Endothelial cell (in vitro differentiated cells): ENCODE measurements at regions not wholly inside any gene's neighbourhood (a gene's known extent, or its start where the extent isn't known, plus 50 kb on each side); places are given as distances from the start of the nearest gene placed in this dataset.

ENCODE experiments used
- DNase-seq: peaks from one replicate; pipeline ENCODE4 v3.0.0; 2021; ENCODE audit warnings: low spot score
- H3K27ac Mint-ChIP-seq: one replicate; pipeline ENCODE4 v1.8.0; 2021; ENCODE audit warnings: mixed read lengths, inconsistent platforms; ENCODE audit not compliant: unreplicated experiment
- H3K27me3 Mint-ChIP-seq: one replicate; pipeline ENCODE4 v1.8.0; 2021; ENCODE audit warnings: mild to moderate bottlenecking, moderate library complexity, mixed read lengths, inconsistent platforms; ENCODE audit not compliant: unreplicated experiment
- H3K36me3 Mint-ChIP-seq: one replicate; pipeline ENCODE4 v1.8.0; 2021; ENCODE audit warnings: mild to moderate bottlenecking, low read depth, mixed read lengths, inconsistent platforms; ENCODE audit not compliant: unreplicated experiment
- H3K4me1 Mint-ChIP-seq: one replicate; pipeline ENCODE4 v1.8.0; 2021; ENCODE audit warnings: mild to moderate bottlenecking, mixed read lengths, inconsistent platforms; ENCODE audit not compliant: unreplicated experiment
- H3K4me3 Mint-ChIP-seq: one replicate; pipeline ENCODE4 v1.8.0; 2021; ENCODE audit warnings: mild to moderate bottlenecking, mixed read lengths, inconsistent platforms; ENCODE audit not compliant: unreplicated experiment
- H3K9me3 Mint-ChIP-seq: one replicate; pipeline ENCODE4 v1.8.0; 2021; ENCODE audit warnings: mixed read lengths, inconsistent platforms; ENCODE audit not compliant: unreplicated experiment
- CTCF ChIP-seq: fragments of 200-600 bp; sonication (generic); IDR thresholded peaks from one replicate; pipeline ENCODE4 v1.5.0; 2021; ENCODE audit warnings: antibody characterized with exemption; ENCODE audit not compliant: unreplicated experiment

DNA sequence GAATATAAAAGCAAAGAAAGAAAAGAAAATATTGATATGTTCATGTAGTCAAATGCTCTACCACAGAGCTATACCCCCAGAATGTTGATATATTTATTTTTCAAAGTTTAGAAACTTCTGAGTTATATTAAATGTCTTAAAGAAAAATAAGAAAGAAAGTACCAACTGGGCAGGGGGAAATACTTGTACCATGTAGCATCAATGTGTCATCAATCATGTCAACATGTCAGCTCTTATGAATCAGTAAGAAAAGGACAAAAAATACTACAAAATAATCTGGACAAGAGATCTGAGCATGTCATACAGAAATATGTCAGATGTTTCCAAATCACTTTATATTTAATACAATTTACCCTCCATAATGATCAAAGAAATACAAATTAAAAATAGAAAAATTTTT lies 595.1 kb upstream of the ATP2B1 start:
- H3K9me3 Mint-ChIP-seq: no peaks in the 10 kb centered on the region
- H3K4me3 Mint-ChIP-seq: no peak overlapping the region

GRCh38 chr12:90301561-90302133 lies 593.0 kb upstream of the ATP2B1 start:
- Mint-ChIP-seq H3K9me3 (no peaks in the 10 kb centered on the region), H3K4me1 (peaks cover 6% of the 10 kb centered on the region), H3K27me3 (no peaks in the 10 kb centered on the region), H3K36me3 (no peaks in the 10 kb centered on the region), H3K4me3 (no peak overlapping the region), H3K27ac (no peak overlapping the region)
- no peak for DNase-seq
- no peak for TF ChIP-seq CTCF

More for the DNA sequence above, 595.1 kb upstream of the ATP2B1 start:
- Mint-ChIP-seq H3K27ac (no peak overlapping the region), H3K4me1 (peaks cover 6% of the 10 kb centered on the region), H3K27me3 (no peaks in the 10 kb centered on the region), H3K36me3 (no peaks in the 10 kb centered on the region)
- no peak for DNase-seq
- no peak for TF ChIP-seq CTCF

GRCh38 chr12:90301095-90301494 lies 592.5 kb upstream of the ATP2B1 start:
- Mint-ChIP-seq H3K9me3 (no peaks in the 10 kb centered on the region), H3K27ac (no peak overlapping the region), H3K4me1 (peaks cover 6% of the 10 kb centered on the region), H3K36me3 (no peaks in the 10 kb centered on the region), H3K27me3 (no peaks in the 10 kb centered on the region), H3K4me3 (no peak overlapping the region)
- TF ChIP-seq CTCF: no peak
- DNase-seq: no peak

DNA sequence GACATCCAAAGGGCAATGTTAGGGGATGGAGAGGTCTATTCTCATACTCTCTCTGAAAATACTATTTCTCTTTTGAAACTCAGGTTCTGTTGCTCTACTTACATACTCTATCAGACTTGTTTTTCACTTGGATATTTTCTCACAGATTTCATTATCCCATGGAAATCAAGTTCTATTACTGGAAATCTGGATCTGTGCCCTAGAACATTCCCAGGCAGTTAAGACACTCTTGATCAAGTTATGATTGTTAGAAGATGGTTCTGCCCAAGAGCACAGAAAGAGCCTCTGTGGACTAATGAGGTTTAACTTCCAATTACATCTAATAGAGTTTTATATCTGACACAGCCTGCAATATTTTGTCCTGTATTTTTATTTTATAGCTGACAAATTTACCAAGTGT lies 591.0 kb upstream of the ATP2B1 start:
- H3K4me1 Mint-ChIP-seq: no peaks in the 10 kb centered on the region
- no peak for DNase-seq
- H3K27me3 Mint-ChIP-seq: peaks cover 1% of the 10 kb centered on the region
- no peaks in the 10 kb centered on the region for H3K36me3 Mint-ChIP-seq
- H3K27ac Mint-ChIP-seq: no peak overlapping the region
- H3K4me3 Mint-ChIP-seq: no peak overlapping the region
- no peaks in the 10 kb centered on the region for H3K9me3 Mint-ChIP-seq
- no peak for TF ChIP-seq CTCF

GRCh38 chr12:90299121-90299520 lies 590.5 kb upstream of the ATP2B1 start:
- no peak overlapping the region for H3K27ac Mint-ChIP-seq

More at GRCh38 chr12:90299121-90299520, 590.5 kb upstream of the ATP2B1 start:
- Mint-ChIP-seq H3K27me3 (peaks cover 1% of the 10 kb centered on the region), H3K36me3 (no peaks in the 10 kb centered on the region), H3K9me3 (no peaks in the 10 kb centered on the region), H3K4me3 (no peak overlapping the region), H3K4me1 (no peaks in the 10 kb centered on the region)
- no peak for TF ChIP-seq CTCF
- no peak for DNase-seq
